Natural killer cell (primary cell): ENCODE measurements at regions not wholly inside any gene's neighbourhood (a gene's known extent, or its start where the extent isn't known, plus 50 kb on each side); places are given as distances from the start of the nearest gene placed in this dataset.
"Not testable (repeated sequence)": the region's sequence is repeated elsewhere in the genome, so short reads cannot be mapped to it uniquely, and the experiment has no call there.

Experiments
- ATAC-seq, 3 donors: fragments of 150-1000 bp in 2 of 3; fragments of 200-7000 bp in 1 of 3; cut with Tn5 transposase; 1 replicate in 1 of 3; 2 replicates in 2 of 3; pipeline ENCODE4 v1.10.0; 2021; ENCODE audit warnings: mild to moderate bottlenecking in 2 of 3, moderate library complexity in 2 of 3
- DNase-seq, 2 donors: peaks; one replicate each; pipeline versions ENCODE4 v3.0.0 to v3.0.0-alpha.2; 2013 to 2021; ENCODE audit warnings: mixed read lengths in 1 of 2
- H3K27ac ChIP-seq: one replicate; pipeline ENCODE4 v1.5.1; 2013; ENCODE audit warnings: mild to moderate bottlenecking, low read length
- H3K27me3 ChIP-seq: one replicate; pipeline ENCODE4 v1.6.1; 2013; ENCODE audit warnings: low read length; ENCODE audit not compliant: control insufficient read depth, insufficient read depth
- H3K36me3 ChIP-seq: one replicate; pipeline ENCODE4 v1.6.1; 2013; ENCODE audit warnings: low read length; ENCODE audit not compliant: control insufficient read depth, insufficient read depth
- H3K4me1 ChIP-seq: one replicate; pipeline ENCODE4 v1.6.1; 2013; ENCODE audit warnings: low read length; ENCODE audit not compliant: control insufficient read depth, insufficient read depth
- H3K4me3 ChIP-seq: one replicate; pipeline ENCODE4 v1.5.1; 2013; ENCODE audit warnings: low read length
- H3K9me3 ChIP-seq: one replicate; pipeline ENCODE4 v1.6.1; 2013; ENCODE audit warnings: low read length; ENCODE audit not compliant: control insufficient read depth, insufficient read depth
- H3K27ac Mint-ChIP-seq, 2 donors: one replicate each; pipeline ENCODE4 v1.8.0; 2022; ENCODE audit warnings: mild to moderate bottlenecking in 2 of 2, mixed read lengths in 2 of 2, moderate library complexity in 1 of 2
- H3K27me3 Mint-ChIP-seq, 2 donors: one replicate each; pipeline ENCODE4 v1.8.0; 2022; ENCODE audit warnings: low read depth in 2 of 2, mixed read lengths in 2 of 2
- H3K36me3 Mint-ChIP-seq: one replicate; pipeline ENCODE4 v1.8.0; 2022; ENCODE audit warnings: mixed read lengths
- H3K4me1 Mint-ChIP-seq, 2 donors: one replicate each; pipeline ENCODE4 v1.8.0; 2022; ENCODE audit warnings: mixed read lengths in 2 of 2
- H3K4me3 Mint-ChIP-seq: one replicate; pipeline ENCODE4 v1.8.0; 2022; ENCODE audit warnings: mild to moderate bottlenecking, moderate library complexity, mixed read lengths
- H3K9me3 Mint-ChIP-seq, 2 donors: one replicate each; pipeline ENCODE4 v1.8.0; 2022; ENCODE audit warnings: mixed read lengths in 2 of 2
- CTCF ChIP-seq: fragments of 200-600 bp; IDR thresholded peaks from one replicate; pipeline ENCODE4 v1.8.0; 2022; ENCODE audit warnings: antibody characterized with exemption
- WGBS: methylation state at CpG from one replicate; pipeline ENCODE4 v1.1.7; 2013; ENCODE audit warnings: missing lambda C conversion rate; ENCODE audit not compliant: insufficient coverage; 5-methylcytosine and 5-hydroxymethylcytosine counted together
- intact Hi-C: fragments of 100-400 bp; cut with micrococcal nuclease; formaldehyde crosslinking; loops from one replicate; pipeline ENCODE4 v1.14.2; 2022

DNA sequence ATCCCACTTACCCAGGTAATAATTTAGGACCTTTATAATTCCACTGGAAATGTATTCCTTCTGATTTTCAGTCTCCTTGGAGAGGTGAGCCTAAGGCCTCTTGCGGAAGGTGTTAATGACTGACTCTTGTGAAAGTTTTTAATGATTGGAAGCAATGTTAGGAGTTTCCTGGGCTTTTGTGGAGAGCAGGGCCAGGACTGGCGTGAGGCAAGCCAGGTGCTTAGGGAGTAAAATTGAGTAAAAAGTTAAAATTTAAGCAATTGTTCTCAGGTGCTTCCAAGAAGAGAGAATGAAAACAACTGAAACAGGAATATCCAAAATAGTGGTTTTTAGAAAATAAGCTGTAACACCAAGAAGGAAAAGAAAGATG, 130.6 kb upstream of the TGFBR2 start:
- no peak overlapping the region for H3K27ac Mint-ChIP-seq
- intact Hi-C loops = no loop called here
- no peak for DNase-seq
- no peak overlapping the region for H3K27ac ChIP-seq
- H3K9me3 ChIP-seq = no peaks in the 10 kb centered on the region
- H3K36me3 Mint-ChIP-seq = no peaks in the 10 kb centered on the region
- no peak overlapping the region for H3K4me3 Mint-ChIP-seq
- ATAC-seq = no peak
- H3K4me1 ChIP-seq = no peaks in the 10 kb centered on the region
- no peaks in the 10 kb centered on the region for H3K9me3 Mint-ChIP-seq
- H3K4me1 Mint-ChIP-seq = peaks cover 0 to 4% of the 10 kb centered on the region in 2 donors
- WGBS = 92% methylated on average over 2 of the region's 2 CpGs
- no peak overlapping the region for H3K4me3 ChIP-seq
- H3K36me3 ChIP-seq = no peaks in the 10 kb centered on the region
- H3K27me3 Mint-ChIP-seq = no peaks in the 10 kb centered on the region
- TF ChIP-seq CTCF = no peak
- H3K27me3 ChIP-seq = no peaks in the 10 kb centered on the region

- no peak overlapping the region for H3K27ac Mint-ChIP-seq
Observed at GRCh38 chr3:30476368-30477084, 129.9 kb upstream of the TGFBR2 start.

GRCh38 chr3:30477149-30477921, 129.1 kb upstream of the TGFBR2 start:
- no peaks in the 10 kb centered on the region for H3K4me1 ChIP-seq
- no peak for ATAC-seq
- no peak overlapping the region for H3K27ac Mint-ChIP-seq

More at GRCh38 chr3:30476368-30477084, 129.9 kb upstream of the TGFBR2 start:
- Mint-ChIP-seq H3K36me3 (no peaks in the 10 kb centered on the region), H3K27me3 (no peaks in the 10 kb centered on the region), H3K4me1 (peaks cover 0 to 4% of the 10 kb centered on the region in 2 donors), H3K9me3 (no peaks in the 10 kb centered on the region), H3K4me3 (no peak overlapping the region)
- ATAC-seq = no peak
- no peaks in the 10 kb centered on the region for H3K36me3 ChIP-seq
- intact Hi-C loops = no loop called here
- no CpG with 5 or more reads among the region's 3 CpGs for WGBS
- no peak overlapping the region for H3K4me3 ChIP-seq
- no peak overlapping the region for H3K27ac ChIP-seq
- no peaks in the 10 kb centered on the region for H3K9me3 ChIP-seq
- DNase-seq = no peak
- no peaks in the 10 kb centered on the region for H3K4me1 ChIP-seq
- no peaks in the 10 kb centered on the region for H3K27me3 ChIP-seq
- TF ChIP-seq CTCF = no peak

DNA sequence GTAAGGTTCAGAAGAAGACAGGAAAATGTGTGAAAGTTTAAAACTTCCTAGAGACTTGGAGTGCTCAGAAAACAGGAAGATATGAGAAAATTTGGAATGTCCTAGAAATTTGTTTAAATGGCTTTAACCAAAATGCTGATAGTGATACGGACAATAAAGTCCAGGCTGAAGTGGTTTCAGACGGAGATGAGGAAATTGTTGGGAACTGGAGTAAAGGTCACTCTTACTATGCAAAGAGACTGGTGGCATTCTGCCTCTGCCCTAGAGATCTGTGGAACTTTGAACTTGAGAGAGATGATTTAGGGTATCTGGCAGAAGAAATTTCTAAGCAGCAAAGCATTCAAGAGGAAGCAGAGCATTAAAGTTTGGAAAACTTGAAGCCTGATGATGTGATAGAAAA, 126.7 kb upstream of the TGFBR2 start:
- H3K27ac ChIP-seq, H3K9me3 Mint-ChIP-seq, H3K36me3 ChIP-seq, H3K9me3 ChIP-seq, intact Hi-C loops, H3K27me3 Mint-ChIP-seq, H3K4me3 ChIP-seq, H3K27me3 ChIP-seq, H3K4me1 Mint-ChIP-seq, H3K4me1 ChIP-seq, H3K27ac Mint-ChIP-seq, DNase-seq, H3K4me3 Mint-ChIP-seq, H3K36me3 Mint-ChIP-seq, ATAC-seq: not testable (repeated sequence)
- WGBS = 94% methylated on average over 2 of the region's 2 CpGs

More at GRCh38 chr3:30477149-30477921, 129.1 kb upstream of the TGFBR2 start:
- intact Hi-C loops = no loop called here
- Histone ChIP-seq H3K36me3 (no peaks in the 10 kb centered on the region), H3K27ac (no peak overlapping the region), H3K9me3 (no peaks in the 10 kb centered on the region), H3K4me3 (no peak overlapping the region), H3K27me3 (no peaks in the 10 kb centered on the region)
- Mint-ChIP-seq H3K27me3 (no peaks in the 10 kb centered on the region), H3K36me3 (no peaks in the 10 kb centered on the region), H3K4me3 (no peak overlapping the region), H3K4me1 (peaks cover 0 to 4% of the 10 kb centered on the region in 2 donors), H3K9me3 (no peaks in the 10 kb centered on the region)
- 78% methylated on average over 4 of the region's 5 CpGs for WGBS
- no peak for TF ChIP-seq CTCF
- DNase-seq = no peak

- DNase-seq, intact Hi-C loops: not testable (repeated sequence)
- WGBS = 91% methylated on average over 1 of the region's 1 CpG
Observed at GRCh38 chr3:30480156-30480555, 126.2 kb upstream of the TGFBR2 start.

More at GRCh38 chr3:30480156-30480555, 126.2 kb upstream of the TGFBR2 start:
- H3K27me3 ChIP-seq, H3K4me3 ChIP-seq, H3K9me3 ChIP-seq, H3K4me1 Mint-ChIP-seq, H3K36me3 ChIP-seq, H3K27me3 Mint-ChIP-seq, H3K36me3 Mint-ChIP-seq, H3K4me1 ChIP-seq, ATAC-seq, H3K4me3 Mint-ChIP-seq, H3K27ac ChIP-seq, H3K27ac Mint-ChIP-seq, H3K9me3 Mint-ChIP-seq: not testable (repeated sequence)
